ENCODE measurements at regions not wholly inside any gene's neighbourhood (a gene's known extent, or its start where the extent isn't known, plus 50 kb on each side); places are given as distances from the start of the nearest gene placed in this dataset.

- H3K4me1 Mint-ChIP-seq = peaks cover 6% of the 10 kb centered on the region
- peaks cover 5% of the 10 kb centered on the region for H3K9me3 Mint-ChIP-seq
- no peak overlapping the region for H3K4me3 Mint-ChIP-seq
- no peaks in the 10 kb centered on the region for H3K36me3 Mint-ChIP-seq
- H3K27me3 Mint-ChIP-seq (ENCODE audit: low read depth) = peaks cover 32% of the 10 kb centered on the region
- TF ChIP-seq CTCF (IDR thresholded peaks at IDR 0.05; ENCODE audit: unreplicated experiment) = no peak
- no peak overlapping the region for H3K27ac Mint-ChIP-seq
- DNase-seq (ENCODE audit: low spot score in 2 of 2, unreplicated experiment in 2 of 2) = no peak
These were observed 248.5 kb upstream of the RPL38 start for GRCh38 chr17:73954951-73955350.

GRCh38 chr17:73955616-73956015, 247.9 kb upstream of the RPL38 start:
- H3K27me3 Mint-ChIP-seq (ENCODE audit: low read depth) = peaks cover 30% of the 10 kb centered on the region
- no peak for TF ChIP-seq CTCF (IDR thresholded peaks at IDR 0.05; ENCODE audit: unreplicated experiment)
- peaks cover 9% of the 10 kb centered on the region for H3K9me3 Mint-ChIP-seq
- no peak overlapping the region for H3K27ac Mint-ChIP-seq
- no peak overlapping the region for H3K4me3 Mint-ChIP-seq
- H3K36me3 Mint-ChIP-seq = no peaks in the 10 kb centered on the region
- peaks cover 6% of the 10 kb centered on the region for H3K4me1 Mint-ChIP-seq
- DNase-seq (ENCODE audit: low spot score in 2 of 2, unreplicated experiment in 2 of 2) = no peak

- Mint-ChIP-seq H3K27ac (no peak overlapping the region), H3K9me3 (peaks cover 11% of the 10 kb centered on the region), H3K27me3 (ENCODE audit: low read depth) (peaks cover 28% of the 10 kb centered on the region), H3K4me1 (peaks cover 6% of the 10 kb centered on the region), H3K4me3 (no peak overlapping the region), H3K36me3 (no peaks in the 10 kb centered on the region)
- no peak for DNase-seq (ENCODE audit: low spot score in 2 of 2, unreplicated experiment in 2 of 2)
- no peak for TF ChIP-seq CTCF (IDR thresholded peaks at IDR 0.05; ENCODE audit: unreplicated experiment)
These were observed 247.3 kb upstream of the RPL38 start for GRCh38 chr17:73956169-73956568.

GRCh38 chr17:73956595-73957465, 246.6 kb upstream of the RPL38 start:
- no peak overlapping the region for H3K4me3 Mint-ChIP-seq
- peaks cover 23% of the 10 kb centered on the region for H3K27me3 Mint-ChIP-seq (ENCODE audit: low read depth)
- peak in 1 of 2 experiments; percentile 66 for DNase-seq (ENCODE audit: low spot score in 2 of 2, unreplicated experiment in 2 of 2)
- H3K4me1 Mint-ChIP-seq = peaks cover 4% of the 10 kb centered on the region
- no peak overlapping the region for H3K27ac Mint-ChIP-seq
- H3K36me3 Mint-ChIP-seq = no peaks in the 10 kb centered on the region
- peak; percentile 23 for TF ChIP-seq CTCF (IDR thresholded peaks at IDR 0.05; ENCODE audit: unreplicated experiment)
- peaks cover 17% of the 10 kb centered on the region for H3K9me3 Mint-ChIP-seq

- no peak for TF ChIP-seq CTCF (IDR thresholded peaks at IDR 0.05; ENCODE audit: unreplicated experiment)
- Mint-ChIP-seq H3K27ac (no peak overlapping the region), H3K27me3 (ENCODE audit: low read depth) (peaks cover 23% of the 10 kb centered on the region), H3K36me3 (no peaks in the 10 kb centered on the region), H3K4me1 (no peaks in the 10 kb centered on the region), H3K9me3 (peaks cover 20% of the 10 kb centered on the region), H3K4me3 (no peak overlapping the region)
- DNase-seq (ENCODE audit: low spot score in 2 of 2, unreplicated experiment in 2 of 2) = no peak
These were observed 245.9 kb upstream of the RPL38 start for GRCh38 chr17:73957564-73957963.
